IPS-20b (cell line): ENCODE measurements at regions not wholly inside any gene's neighbourhood (a gene's known extent, or its start where the extent isn't known, plus 50 kb on each side); places are given as distances from the start of the nearest gene placed in this dataset.

Experiments
- H3K27ac ChIP-seq: one replicate; pipeline ENCODE4 v1.5.1; 2013; ENCODE audit warnings: low read length
- H3K27me3 ChIP-seq: 2 replicates; pipeline ENCODE4 v1.6.1; 2013; ENCODE audit warnings: mild to moderate bottlenecking, low read length, inconsistent platforms; ENCODE audit not compliant: insufficient read depth
- H3K36me3 ChIP-seq: 2 replicates; pipeline ENCODE4 v1.6.1; 2013; ENCODE audit warnings: low read depth, mild to moderate bottlenecking, inconsistent platforms, low read length, moderate library complexity; ENCODE audit not compliant: insufficient read depth
- H3K4me1 ChIP-seq: 2 replicates; pipeline ENCODE4 v1.6.1; 2013; ENCODE audit warnings: mild to moderate bottlenecking, control low read depth, inconsistent platforms, low read length, moderate library complexity; ENCODE audit not compliant: insufficient read depth
- H3K4me3 ChIP-seq: 2 replicates; pipeline ENCODE4 v1.5.1; 2013; ENCODE audit warnings: mild to moderate bottlenecking, low read length, inconsistent platforms
- H3K9ac ChIP-seq: 2 replicates; pipeline ENCODE4 v1.6.1; 2013; ENCODE audit warnings: low read depth, mild to moderate bottlenecking, inconsistent platforms, low read length, moderate library complexity
- H3K9me3 ChIP-seq: 2 replicates; pipeline ENCODE4 v1.6.1; 2013; ENCODE audit warnings: mild to moderate bottlenecking, low read depth, low read length, inconsistent platforms; ENCODE audit not compliant: insufficient read depth

- no peaks in the 10 kb centered on the region for H3K27me3 ChIP-seq
- H3K36me3 ChIP-seq = no peaks in the 10 kb centered on the region
- no peak overlapping the region for H3K4me3 ChIP-seq
- no peak overlapping the region; the same call in 1 of the 2 replicates for H3K9ac ChIP-seq
- H3K27ac ChIP-seq = no peak overlapping the region
- no peaks in the 10 kb centered on the region for H3K9me3 ChIP-seq
- H3K4me1 ChIP-seq = peaks cover 20% of the 10 kb centered on the region; the same call in 1 of the 2 replicates
These were observed 134.6 kb downstream of the OLFM1 start for GRCh38 chr9:135221951-135222631.

DNA sequence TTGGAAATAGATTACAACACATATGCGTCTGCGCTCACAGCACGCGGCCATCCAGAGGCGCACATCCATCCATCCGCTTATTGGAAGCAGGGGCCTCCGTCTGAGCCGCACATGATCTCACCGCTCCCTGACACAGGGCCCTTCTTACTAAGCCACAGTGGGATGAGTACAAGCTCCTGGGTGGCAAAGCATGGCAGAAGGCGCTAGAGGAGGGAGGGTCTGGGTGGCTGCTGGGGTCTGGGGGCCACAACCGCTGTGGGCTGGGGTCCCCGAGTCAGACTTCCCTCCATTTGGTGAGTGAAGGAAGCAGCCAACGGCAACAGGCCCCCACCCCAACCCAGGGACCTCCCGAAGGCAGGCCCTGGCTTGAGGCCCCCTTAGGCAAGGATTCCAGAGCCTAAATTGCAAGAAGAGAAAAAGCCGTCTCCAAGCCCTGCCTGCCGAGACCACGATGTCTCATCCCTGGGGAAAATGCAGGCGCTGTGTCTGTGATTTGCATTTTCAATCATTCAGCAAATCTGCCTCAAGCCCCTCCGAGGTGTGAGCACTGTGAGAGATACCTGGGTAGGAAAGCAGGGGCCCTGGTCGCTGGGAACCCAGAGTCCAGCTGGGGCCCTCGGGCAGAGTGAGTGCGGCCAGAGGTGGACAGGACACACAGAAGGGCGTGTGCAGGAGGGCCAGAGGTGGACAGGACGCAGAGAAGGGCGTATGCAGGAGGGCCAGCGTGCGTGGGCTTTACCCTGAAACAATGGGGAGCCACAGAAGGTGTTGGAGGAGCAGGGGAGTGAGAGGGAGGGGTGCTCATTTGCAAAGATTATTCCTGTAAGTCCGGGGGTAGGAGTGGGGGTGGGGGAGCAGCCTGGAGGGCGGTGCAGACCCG, 135.7 kb downstream of the OLFM1 start:
- no peaks in the 10 kb centered on the region for H3K27me3 ChIP-seq
- H3K27ac ChIP-seq = no peak overlapping the region
- H3K4me3 ChIP-seq = no peak overlapping the region
- peak overlapping the region; percentile 44; the same call in 1 of the 2 replicates for H3K9ac ChIP-seq
- H3K9me3 ChIP-seq = no peaks in the 10 kb centered on the region
- peaks cover 15% of the 10 kb centered on the region; the same call in 1 of the 2 replicates for H3K4me1 ChIP-seq
- H3K36me3 ChIP-seq = no peaks in the 10 kb centered on the region

DNA sequence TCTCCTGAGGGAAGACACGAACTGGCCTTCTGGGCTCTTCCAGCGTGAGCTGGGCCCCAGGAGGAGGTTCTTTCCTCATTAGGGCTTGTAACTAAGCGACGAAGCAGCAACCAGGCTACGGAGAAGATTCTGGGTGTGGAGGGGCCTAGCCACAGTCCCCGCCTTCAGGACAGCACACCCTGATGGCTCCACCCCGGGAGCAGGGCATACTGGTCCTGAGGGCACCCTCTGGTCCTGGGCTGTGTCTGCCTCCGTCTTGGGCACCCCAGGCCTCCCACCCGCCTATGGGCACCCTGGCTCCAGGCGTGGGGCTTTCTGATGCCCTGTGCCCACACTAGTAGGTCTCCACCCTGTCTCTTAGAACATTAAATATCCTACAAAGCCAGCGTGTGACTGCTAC, 136.4 kb downstream of the OLFM1 start:
- Histone ChIP-seq H3K9me3 (no peaks in the 10 kb centered on the region), H3K4me1 (peaks cover 8% of the 10 kb centered on the region; the same call in 1 of the 2 replicates), H3K36me3 (no peaks in the 10 kb centered on the region), H3K4me3 (no peak overlapping the region), H3K27me3 (no peaks in the 10 kb centered on the region), H3K9ac (no peak overlapping the region), H3K27ac (no peak overlapping the region)

GRCh38 chr9:135224286-135224877, 136.9 kb downstream of the OLFM1 start:
- Histone ChIP-seq H3K9me3 (no peaks in the 10 kb centered on the region), H3K4me3 (no peak overlapping the region), H3K27me3 (no peaks in the 10 kb centered on the region), H3K36me3 (no peaks in the 10 kb centered on the region), H3K27ac (no peak overlapping the region), H3K9ac (no peak overlapping the region), H3K4me1 (peaks cover 6% of the 10 kb centered on the region; the same call in 1 of the 2 replicates)

DNA sequence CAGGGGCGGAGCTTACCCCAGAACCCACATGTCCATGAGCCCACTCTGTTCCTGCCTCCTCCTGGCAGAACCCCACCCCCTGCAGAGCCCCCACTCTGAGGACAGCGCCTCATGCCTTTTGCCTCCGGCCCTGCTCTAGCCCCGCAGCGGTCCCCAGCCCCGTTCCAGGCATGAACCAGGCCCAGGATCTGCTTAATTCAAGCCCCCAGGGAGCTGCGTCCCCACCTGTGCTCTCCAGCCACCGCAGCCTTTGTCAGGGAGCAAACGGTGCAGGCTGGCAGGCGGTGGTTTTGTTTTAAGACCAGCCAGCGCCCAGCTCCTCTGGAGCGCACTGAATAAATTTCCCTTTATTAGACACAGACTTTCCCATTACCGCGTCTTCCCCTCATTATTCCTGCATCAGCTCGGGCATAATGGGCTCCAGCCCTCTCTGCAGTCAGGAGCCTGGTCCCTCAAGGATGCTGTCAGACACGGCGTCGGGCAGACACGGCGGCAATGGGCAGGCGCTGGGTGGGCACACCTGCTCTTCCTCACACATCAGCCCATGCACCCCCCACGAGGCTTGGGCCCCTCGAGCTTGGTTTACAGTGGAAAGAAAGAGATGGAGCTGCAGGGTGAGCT, 137.6 kb downstream of the OLFM1 start:
- H3K4me3 ChIP-seq = no peak overlapping the region
- H3K9ac ChIP-seq = no peak overlapping the region
- no peaks in the 10 kb centered on the region for H3K27me3 ChIP-seq
- H3K27ac ChIP-seq = no peak overlapping the region
- H3K36me3 ChIP-seq = no peaks in the 10 kb centered on the region
- H3K4me1 ChIP-seq = peaks cover 6% of the 10 kb centered on the region; the same call in 1 of the 2 replicates
- H3K9me3 ChIP-seq = no peaks in the 10 kb centered on the region

DNA sequence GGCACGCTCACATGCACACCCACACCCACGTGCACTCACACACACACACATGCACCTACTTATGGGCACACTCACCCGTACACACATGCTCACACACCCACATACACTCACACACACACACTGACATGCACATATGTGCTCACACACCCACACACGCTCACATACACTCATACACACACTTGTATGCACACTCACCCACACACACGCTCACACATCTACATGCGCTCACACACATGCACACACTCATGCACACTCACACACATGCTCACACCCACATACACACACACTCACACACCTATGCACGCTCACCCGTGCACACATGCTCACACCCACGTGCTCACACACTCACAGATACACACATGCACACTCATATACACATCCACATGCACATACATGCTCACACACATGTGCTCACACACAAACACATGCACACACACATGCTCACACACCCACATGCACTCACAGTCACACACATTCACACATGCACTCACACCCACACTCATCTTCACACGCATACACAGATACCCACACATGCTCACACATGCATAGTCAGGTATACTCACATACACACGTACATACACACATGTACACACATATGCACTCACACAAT, 138.3 kb downstream of the OLFM1 start:
- no peak overlapping the region for H3K27ac ChIP-seq
- no peaks in the 10 kb centered on the region for H3K36me3 ChIP-seq
- peaks cover 6% of the 10 kb centered on the region; the same call in 1 of the 2 replicates for H3K4me1 ChIP-seq

GRCh38 chr9:135226369-135227050, 139.0 kb downstream of the OLFM1 start:
- H3K9me3 ChIP-seq = no peaks in the 10 kb centered on the region
- no peak overlapping the region for H3K27ac ChIP-seq

More for the DNA sequence above, 138.3 kb downstream of the OLFM1 start:
- Histone ChIP-seq H3K4me3 (no peak overlapping the region), H3K27me3 (no peaks in the 10 kb centered on the region), H3K9ac (no peak overlapping the region), H3K9me3 (no peaks in the 10 kb centered on the region)

GRCh38 chr9:135227641-135228251, 140.3 kb downstream of the OLFM1 start:
- Histone ChIP-seq H3K4me3 (no peak overlapping the region), H3K9me3 (no peaks in the 10 kb centered on the region), H3K27ac (no peak overlapping the region)

More at GRCh38 chr9:135226369-135227050, 139.0 kb downstream of the OLFM1 start:
- H3K36me3 ChIP-seq = no peaks in the 10 kb centered on the region
- H3K9ac ChIP-seq = no peak overlapping the region
- H3K4me3 ChIP-seq = no peak overlapping the region
- no peaks in the 10 kb centered on the region for H3K27me3 ChIP-seq
- H3K4me1 ChIP-seq = peaks cover 6% of the 10 kb centered on the region; the same call in 1 of the 2 replicates

DNA sequence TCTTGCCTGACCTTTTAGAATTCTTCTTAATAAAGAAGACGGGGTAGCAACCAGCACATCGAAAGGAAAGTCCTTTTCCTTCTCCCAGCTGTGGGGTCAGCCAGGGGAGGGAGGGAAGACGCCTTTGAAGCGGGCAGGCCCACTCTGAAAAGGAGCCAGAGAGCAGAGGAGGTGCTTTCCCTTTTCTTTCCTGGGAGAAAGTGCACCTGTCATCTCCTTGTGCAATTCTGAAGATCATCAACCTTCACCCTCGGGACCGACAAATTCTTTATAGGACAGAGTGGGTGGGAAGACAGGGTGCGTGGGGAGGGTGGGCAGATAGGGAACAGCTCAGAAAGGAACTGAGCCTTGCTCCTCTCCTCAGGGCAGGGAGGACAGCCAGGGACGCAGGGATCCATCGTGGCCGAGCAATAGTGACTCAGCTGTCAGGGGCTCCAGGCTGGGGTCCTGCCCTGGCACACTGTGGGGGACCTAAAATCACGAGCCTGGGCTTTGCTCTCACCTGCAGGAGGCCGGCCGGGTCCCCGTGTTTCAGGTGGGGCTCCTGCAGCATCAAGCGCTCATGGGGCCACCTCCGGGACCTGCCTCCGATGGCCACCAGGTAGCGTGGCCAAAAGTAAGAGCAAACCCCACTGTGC, 141.0 kb downstream of the OLFM1 start:
- Histone ChIP-seq H3K27me3 (no peaks in the 10 kb centered on the region), H3K9ac (no peak overlapping the region), H3K4me3 (no peak overlapping the region), H3K36me3 (no peaks in the 10 kb centered on the region), H3K4me1 (no peaks in the 10 kb centered on the region; the same call in 1 of the 2 replicates), H3K27ac (no peak overlapping the region), H3K9me3 (no peaks in the 10 kb centered on the region)

More at GRCh38 chr9:135227641-135228251, 140.3 kb downstream of the OLFM1 start:
- H3K4me1 ChIP-seq = peaks cover 5% of the 10 kb centered on the region; the same call in 1 of the 2 replicates
- no peaks in the 10 kb centered on the region for H3K27me3 ChIP-seq
- H3K9ac ChIP-seq = no peak overlapping the region
- no peaks in the 10 kb centered on the region for H3K36me3 ChIP-seq

GRCh38 chr9:135228983-135229625, 141.6 kb downstream of the OLFM1 start:
- no peak overlapping the region for H3K4me3 ChIP-seq
- no peaks in the 10 kb centered on the region for H3K36me3 ChIP-seq
- no peak overlapping the region for H3K27ac ChIP-seq
- H3K9ac ChIP-seq = no peak overlapping the region
- no peaks in the 10 kb centered on the region for H3K4me1 ChIP-seq
- no peaks in the 10 kb centered on the region for H3K9me3 ChIP-seq
- H3K27me3 ChIP-seq = no peaks in the 10 kb centered on the region
